ENCODE measurements at regions not wholly inside any gene's neighbourhood (a gene's known extent, or its start where the extent isn't known, plus 50 kb on each side); places are given as distances from the start of the nearest gene placed in this dataset.

DNA sequence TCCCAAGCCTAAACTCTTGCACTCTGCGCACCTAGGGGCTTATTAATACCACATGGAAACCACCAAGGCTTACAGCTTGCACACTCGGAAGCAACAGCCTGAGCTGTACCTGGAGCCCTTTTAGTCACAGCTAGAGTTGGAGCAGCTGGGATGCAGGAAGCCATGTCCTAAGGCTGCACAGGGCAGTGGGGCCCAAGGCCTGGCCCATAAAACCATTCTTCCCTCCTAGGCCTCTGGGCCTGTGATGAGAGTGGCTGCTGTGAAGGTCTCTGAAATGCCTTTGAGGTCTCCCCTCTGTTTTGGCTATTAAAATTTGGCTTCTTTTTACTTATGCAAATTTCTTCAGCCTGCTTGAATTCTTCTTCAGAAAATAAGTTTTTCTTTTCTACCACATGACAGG is 383.9 kb upstream of the UBE2E2 start:
- Mint-ChIP-seq H3K27me3 (ENCODE audit: low read depth in 2 of 2) (no peaks in the 10 kb centered on the region), H3K4me3 (no peak overlapping the region), H3K27ac (no peak overlapping the region), H3K9me3 (peaks cover 9 to 13% of the 10 kb centered on the region in 2 donors), H3K4me1 (no peaks in the 10 kb centered on the region), H3K36me3 (peaks cover 8% of the 10 kb centered on the region)
- no peak overlapping the region for H3K4me3 ChIP-seq (ENCODE audit: low read length)
- no peaks in the 10 kb centered on the region for H3K36me3 ChIP-seq (ENCODE audit: control insufficient read depth, insufficient read depth, low read length)
- intact Hi-C loops (cut with micrococcal nuclease): no loop called here
- H3K27me3 ChIP-seq (ENCODE audit: control insufficient read depth, insufficient read depth, low read length): no peaks in the 10 kb centered on the region
- H3K9me3 ChIP-seq (ENCODE audit: control insufficient read depth, insufficient read depth, low read length): peaks cover 6% of the 10 kb centered on the region
- 95% methylated on average over 2 of the region's 2 CpGs for WGBS (ENCODE audit: insufficient coverage)
- H3K27ac ChIP-seq (ENCODE audit: low read length): no peak overlapping the region
- ATAC-seq (no peak), DNase-seq (no peak)
- no peaks in the 10 kb centered on the region for H3K4me1 ChIP-seq (ENCODE audit: control insufficient read depth, insufficient read depth, low read length)
- TF ChIP-seq, protein P1, sequence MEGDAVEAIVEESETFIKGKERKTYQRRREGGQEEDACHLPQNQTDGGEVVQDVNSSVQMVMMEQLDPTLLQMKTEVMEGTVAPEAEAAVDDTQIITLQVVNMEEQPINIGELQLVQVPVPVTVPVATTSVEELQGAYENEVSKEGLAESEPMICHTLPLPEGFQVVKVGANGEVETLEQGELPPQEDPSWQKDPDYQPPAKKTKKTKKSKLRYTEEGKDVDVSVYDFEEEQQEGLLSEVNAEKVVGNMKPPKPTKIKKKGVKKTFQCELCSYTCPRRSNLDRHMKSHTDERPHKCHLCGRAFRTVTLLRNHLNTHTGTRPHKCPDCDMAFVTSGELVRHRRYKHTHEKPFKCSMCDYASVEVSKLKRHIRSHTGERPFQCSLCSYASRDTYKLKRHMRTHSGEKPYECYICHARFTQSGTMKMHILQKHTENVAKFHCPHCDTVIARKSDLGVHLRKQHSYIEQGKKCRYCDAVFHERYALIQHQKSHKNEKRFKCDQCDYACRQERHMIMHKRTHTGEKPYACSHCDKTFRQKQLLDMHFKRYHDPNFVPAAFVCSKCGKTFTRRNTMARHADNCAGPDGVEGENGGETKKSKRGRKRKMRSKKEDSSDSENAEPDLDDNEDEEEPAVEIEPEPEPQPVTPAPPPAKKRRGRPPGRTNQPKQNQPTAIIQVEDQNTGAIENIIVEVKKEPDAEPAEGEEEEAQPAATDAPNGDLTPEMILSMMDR (IDR thresholded peaks at IDR 0.05): no peak

DNA sequence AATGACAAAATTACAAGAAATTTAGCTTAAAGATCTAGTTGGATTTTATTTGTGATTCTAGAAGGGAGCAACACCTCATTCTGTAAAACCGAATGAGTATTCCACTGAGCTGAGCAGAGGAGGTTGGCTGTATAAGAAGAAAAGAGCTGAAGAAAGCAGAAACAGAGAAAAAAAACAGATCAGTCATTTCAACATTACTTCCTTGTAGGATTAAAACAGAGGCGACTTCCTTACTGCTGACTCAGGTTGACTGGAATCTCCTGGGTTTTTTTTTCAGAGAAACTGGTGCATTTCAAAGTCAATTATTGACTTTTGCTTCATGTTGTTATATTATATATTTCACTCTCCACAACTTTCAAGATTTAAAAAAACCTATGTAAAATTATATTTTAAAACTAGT is 368.1 kb upstream of the UBE2E2 start:
- ATAC-seq (no peak), DNase-seq (no peak)
- Histone ChIP-seq H3K9me3 (ENCODE audit: control insufficient read depth, insufficient read depth, low read length) (no peaks in the 10 kb centered on the region), H3K27ac (ENCODE audit: low read length) (no peak overlapping the region), H3K36me3 (ENCODE audit: control insufficient read depth, insufficient read depth, low read length) (no peaks in the 10 kb centered on the region), H3K27me3 (ENCODE audit: control insufficient read depth, insufficient read depth, low read length) (no peaks in the 10 kb centered on the region), H3K4me1 (ENCODE audit: control insufficient read depth, insufficient read depth, low read length) (no peaks in the 10 kb centered on the region), H3K4me3 (ENCODE audit: low read length) (no peak overlapping the region)
- TF ChIP-seq, protein P1 (IDR thresholded peaks at IDR 0.05): no peak
- no peaks in the 10 kb centered on the region for H3K27me3 Mint-ChIP-seq (ENCODE audit: low read depth in 2 of 2)
- H3K4me3 Mint-ChIP-seq: no peak overlapping the region
- intact Hi-C loops (cut with micrococcal nuclease): no loop called here
- no peaks in the 10 kb centered on the region for H3K36me3 Mint-ChIP-seq
- H3K4me1 Mint-ChIP-seq: no peaks in the 10 kb centered on the region
- WGBS (ENCODE audit: insufficient coverage): 17% methylated on average over 2 of the region's 2 CpGs
- H3K9me3 Mint-ChIP-seq: peaks cover 4 to 7% of the 10 kb centered on the region in 2 donors
- no peak overlapping the region for H3K27ac Mint-ChIP-seq

DNA sequence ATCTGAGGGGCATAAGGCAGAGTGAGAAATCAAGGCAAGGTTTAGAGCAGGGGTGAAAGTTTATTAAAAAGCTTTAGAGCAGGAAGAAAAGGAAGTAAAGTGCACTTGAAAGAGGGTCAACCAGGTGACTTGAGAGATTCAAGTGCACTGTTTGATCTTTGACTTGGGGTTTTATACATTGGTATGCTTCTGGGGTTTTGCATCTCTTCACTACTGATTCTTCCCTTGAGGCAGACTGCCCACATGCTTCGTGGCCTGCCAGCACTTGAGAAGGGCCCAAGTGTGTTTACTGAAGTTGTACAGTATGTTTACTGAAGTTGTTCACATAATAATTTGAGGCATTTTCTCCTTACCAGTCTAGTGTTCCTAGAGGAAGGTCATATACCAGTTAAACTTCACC is 367.0 kb upstream of the UBE2E2 start:
- peaks cover 4 to 11% of the 10 kb centered on the region in 2 donors for H3K9me3 Mint-ChIP-seq
- Histone ChIP-seq H3K4me3 (ENCODE audit: low read length) (no peak overlapping the region), H3K27ac (ENCODE audit: low read length) (no peak overlapping the region), H3K27me3 (ENCODE audit: control insufficient read depth, insufficient read depth, low read length) (no peaks in the 10 kb centered on the region), H3K9me3 (ENCODE audit: control insufficient read depth, insufficient read depth, low read length) (no peaks in the 10 kb centered on the region), H3K36me3 (ENCODE audit: control insufficient read depth, insufficient read depth, low read length) (no peaks in the 10 kb centered on the region), H3K4me1 (ENCODE audit: control insufficient read depth, insufficient read depth, low read length) (no peaks in the 10 kb centered on the region)
- no peaks in the 10 kb centered on the region for H3K4me1 Mint-ChIP-seq
- 17% methylated on average over 1 of the region's 1 CpG for WGBS (ENCODE audit: insufficient coverage)
- no peak overlapping the region for H3K4me3 Mint-ChIP-seq
- no peaks in the 10 kb centered on the region for H3K27me3 Mint-ChIP-seq (ENCODE audit: low read depth in 2 of 2)
- TF ChIP-seq, protein P1 (IDR thresholded peaks at IDR 0.05): no peak
- ATAC-seq (no peak), DNase-seq (no peak)
- no peak overlapping the region for H3K27ac Mint-ChIP-seq
- H3K36me3 Mint-ChIP-seq: no peaks in the 10 kb centered on the region
- intact Hi-C loops (cut with micrococcal nuclease): no loop called here

DNA sequence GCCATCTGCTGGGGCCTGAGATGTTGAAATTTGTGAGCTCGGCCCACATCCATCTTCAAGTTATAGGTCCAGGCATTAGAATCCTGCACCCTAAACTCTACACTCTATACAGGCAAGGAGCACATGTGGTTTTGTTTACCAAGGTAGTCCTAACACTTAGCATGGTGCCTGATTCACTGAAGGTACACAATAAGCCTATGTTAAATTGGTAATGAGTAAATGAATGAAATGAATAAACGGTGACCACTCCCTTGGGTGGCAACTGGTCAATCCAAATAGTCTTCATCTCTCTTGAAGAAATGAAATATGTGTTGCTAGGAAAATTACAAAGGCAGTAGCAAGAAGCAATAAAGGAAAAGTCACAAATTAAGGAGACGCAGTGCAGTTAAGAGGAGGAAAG is 359.3 kb upstream of the UBE2E2 start:
- Mint-ChIP-seq H3K9me3 (peaks cover 3 to 9% of the 10 kb centered on the region in 2 donors), H3K27me3 (ENCODE audit: low read depth in 2 of 2) (no peaks in the 10 kb centered on the region), H3K27ac (no peak overlapping the region), H3K4me3 (no peak overlapping the region), H3K36me3 (no peaks in the 10 kb centered on the region), H3K4me1 (no peaks in the 10 kb centered on the region)
- Histone ChIP-seq H3K4me3 (ENCODE audit: low read length) (no peak overlapping the region), H3K9me3 (ENCODE audit: control insufficient read depth, insufficient read depth, low read length) (no peaks in the 10 kb centered on the region), H3K27ac (ENCODE audit: low read length) (no peak overlapping the region), H3K4me1 (ENCODE audit: control insufficient read depth, insufficient read depth, low read length) (no peaks in the 10 kb centered on the region), H3K27me3 (ENCODE audit: control insufficient read depth, insufficient read depth, low read length) (no peaks in the 10 kb centered on the region), H3K36me3 (ENCODE audit: control insufficient read depth, insufficient read depth, low read length) (no peaks in the 10 kb centered on the region)
- ATAC-seq (no peak), DNase-seq (no peak)
- intact Hi-C loops (cut with micrococcal nuclease): no loop called here
- TF ChIP-seq, protein P1 (IDR thresholded peaks at IDR 0.05): no peak
- whole genome bisulfite sequencing (ENCODE audit: insufficient coverage): 84% methylated on average over 3 of the region's 3 CpGs
